Fibroblast of gingiva (primary cell): ENCODE measurements at regions not wholly inside any gene's neighbourhood (a gene's known extent, or its start where the extent isn't known, plus 50 kb on each side); places are given as distances from the start of the nearest gene placed in this dataset.

Source experiments
- DNase-seq: peaks from one replicate; pipeline ENCODE4 v3.0.0-alpha.2; 2011; ENCODE audit warnings: low read depth

DNA sequence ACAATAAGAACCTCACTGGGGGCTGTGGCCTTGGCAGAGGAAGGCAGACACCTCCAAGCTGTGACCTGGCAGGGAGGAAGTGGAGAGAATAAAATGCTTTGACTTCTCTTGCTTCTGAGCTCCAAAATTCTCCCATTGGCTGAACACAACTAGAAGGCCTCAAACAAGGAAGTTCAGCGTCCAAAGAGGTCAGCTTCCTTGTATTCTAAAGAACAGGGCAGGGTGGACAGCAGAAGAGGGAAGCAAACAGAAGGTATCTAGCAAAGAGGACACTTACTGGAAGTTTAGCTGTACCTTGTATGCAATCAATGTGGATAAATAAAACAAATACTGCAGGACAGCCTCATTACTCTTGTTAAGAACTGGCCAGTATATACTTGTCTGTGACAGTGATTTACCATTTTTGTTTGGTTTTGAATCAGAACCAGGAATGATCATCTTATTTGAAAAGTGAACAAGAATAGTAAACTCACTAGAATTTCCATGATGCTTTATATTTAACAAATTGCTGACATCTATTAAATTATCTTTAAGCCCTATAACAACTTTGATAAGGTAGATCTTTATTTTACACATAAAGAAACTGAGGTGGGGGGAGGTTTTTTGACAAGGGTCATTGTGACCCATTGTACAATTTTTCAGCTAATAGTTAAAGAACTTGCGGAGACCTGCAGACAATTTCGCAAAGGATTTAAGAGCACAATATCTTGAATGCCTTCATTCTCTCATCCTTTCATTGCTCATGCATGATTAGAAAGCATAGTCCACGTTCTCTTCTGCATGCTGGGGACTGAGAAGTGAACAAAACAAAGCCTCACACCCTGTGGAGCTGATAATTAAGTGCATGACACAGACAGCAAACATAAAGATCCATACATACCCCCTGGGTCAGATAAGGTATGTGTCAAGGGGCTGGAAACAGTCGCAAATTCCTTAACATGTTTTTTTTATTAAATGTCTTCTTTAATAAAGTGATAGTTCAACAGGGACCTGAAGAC, 1448.0 kb downstream of the AACS start:
- no peak for DNase-seq

DNA sequence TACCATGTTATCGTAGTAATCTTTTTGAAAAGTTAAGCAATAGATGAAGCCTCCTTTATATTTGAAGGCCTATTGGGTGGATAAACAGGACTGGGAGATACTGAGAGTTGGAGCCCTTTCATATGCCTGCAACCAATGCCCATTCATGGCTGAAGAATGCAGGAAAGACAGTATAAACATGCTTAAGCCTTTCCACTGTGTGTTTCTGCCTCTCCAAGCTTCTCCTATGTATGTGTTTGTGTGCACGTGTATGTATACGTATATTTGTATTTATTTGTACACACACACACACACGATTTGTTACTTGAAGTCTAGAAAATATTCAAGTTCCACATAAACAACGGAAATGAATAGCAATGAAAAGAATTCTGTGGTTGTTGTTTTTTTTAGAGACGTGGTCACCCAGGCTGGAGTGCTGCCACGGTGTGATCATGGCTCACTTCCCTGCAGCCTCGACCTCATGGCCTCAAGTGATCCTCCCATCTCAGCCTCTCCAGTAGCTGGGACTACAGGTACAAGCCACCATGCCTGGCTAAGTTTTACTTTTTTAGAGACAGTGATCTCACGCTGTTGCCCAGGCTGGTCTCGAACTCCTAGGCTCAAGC, 1453.5 kb downstream of the AACS start:
- DNase-seq: peak; percentile 53

DNA sequence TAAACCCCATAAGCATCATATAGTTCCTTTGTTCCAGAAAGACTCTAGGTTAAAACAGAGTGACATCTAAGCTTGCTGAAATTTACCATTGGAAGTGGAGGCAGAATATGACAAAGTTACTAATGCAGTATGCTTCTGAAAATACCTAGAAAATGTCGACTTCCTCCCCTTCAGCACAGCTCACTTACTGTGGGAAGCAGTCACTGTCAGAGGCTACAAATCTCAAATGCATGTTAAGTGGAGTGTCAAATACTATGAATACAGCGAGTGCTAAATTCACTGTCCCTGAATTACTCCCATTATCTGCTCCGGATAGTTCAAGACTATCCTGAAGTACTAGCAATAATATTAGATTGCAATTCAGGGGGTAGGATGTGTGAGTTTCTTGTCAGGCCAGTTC, 1454.6 kb downstream of the AACS start:
- DNase-seq: no peak

DNA sequence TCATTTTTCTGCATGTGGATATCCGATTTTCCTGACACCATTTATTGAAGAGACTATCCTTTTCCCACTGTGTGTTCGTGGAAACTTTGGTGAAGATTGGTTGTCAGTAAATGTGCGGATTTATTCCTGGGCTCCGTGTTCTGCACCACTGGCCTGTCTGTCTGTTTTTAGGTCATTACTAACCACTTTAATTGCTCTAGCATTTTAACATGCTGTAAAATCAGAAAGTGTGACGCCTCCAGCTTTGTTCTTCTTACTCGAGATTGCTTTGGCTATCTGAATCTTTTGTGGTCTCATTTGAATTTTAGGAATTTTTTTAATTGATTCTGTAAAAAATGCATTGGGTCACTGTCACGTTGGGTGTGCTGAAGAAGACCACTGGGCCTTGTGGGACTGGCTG, 1458.7 kb downstream of the AACS start:
- no peak for DNase-seq

DNA sequence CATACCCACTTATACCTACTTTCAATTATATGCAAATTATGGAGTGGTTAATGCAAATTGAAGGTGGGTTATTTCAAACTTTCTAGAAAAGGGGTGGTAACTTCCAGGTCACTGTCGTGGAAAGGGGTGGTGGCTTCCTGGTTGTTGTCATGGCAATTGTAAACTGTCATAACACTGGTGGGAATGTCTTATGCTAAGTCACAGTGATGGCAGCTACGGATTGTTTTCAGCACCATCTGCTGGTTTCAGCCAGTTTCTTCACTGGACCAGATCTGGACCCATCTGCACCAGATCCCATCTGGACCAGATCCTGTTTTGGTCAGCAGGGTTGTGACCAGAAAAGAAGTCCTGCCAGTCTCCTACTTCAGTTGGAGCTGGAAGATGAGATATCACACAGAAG, 1469.3 kb downstream of the AACS start:
- DNase-seq: peak; percentile 64

DNA sequence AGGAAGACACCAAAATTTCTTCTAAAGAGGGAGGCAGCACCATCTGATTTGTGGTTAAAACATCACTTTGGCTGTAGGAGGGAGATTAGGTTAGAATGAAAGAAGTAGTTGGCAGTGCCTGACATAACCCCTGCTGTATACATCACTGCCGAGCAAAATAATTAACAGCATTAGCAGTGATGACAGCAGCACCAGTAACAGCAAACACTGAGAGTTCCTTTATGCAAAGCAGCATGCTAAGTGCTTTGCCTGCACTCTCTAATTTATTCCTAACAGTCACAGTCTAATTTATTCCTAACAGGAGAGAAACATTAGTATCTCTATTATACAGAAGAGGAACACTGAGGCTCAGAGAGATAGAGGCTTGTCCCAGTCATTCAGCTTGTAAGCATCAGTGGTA, 1469.7 kb downstream of the AACS start:
- no peak for DNase-seq

DNA sequence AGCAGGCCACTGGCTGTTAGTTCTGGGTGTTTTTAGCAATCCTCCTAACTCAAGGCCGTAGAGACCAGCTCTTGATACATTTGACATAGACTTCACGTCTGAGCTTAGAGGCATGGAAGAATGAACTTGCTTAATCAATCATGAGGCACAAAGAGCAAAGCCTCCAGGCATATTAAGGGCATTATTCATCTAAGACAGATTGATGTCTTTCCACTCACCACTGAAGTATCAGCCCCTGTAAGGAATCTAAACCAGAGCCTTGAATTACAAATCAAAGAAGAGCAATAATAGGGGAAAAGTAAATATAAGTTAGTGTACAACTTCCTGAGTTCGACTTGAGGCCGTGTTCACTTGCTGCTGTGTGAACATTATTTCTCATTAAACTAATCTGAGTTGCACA, 1470.7 kb downstream of the AACS start:
- DNase-seq: no peak

DNA sequence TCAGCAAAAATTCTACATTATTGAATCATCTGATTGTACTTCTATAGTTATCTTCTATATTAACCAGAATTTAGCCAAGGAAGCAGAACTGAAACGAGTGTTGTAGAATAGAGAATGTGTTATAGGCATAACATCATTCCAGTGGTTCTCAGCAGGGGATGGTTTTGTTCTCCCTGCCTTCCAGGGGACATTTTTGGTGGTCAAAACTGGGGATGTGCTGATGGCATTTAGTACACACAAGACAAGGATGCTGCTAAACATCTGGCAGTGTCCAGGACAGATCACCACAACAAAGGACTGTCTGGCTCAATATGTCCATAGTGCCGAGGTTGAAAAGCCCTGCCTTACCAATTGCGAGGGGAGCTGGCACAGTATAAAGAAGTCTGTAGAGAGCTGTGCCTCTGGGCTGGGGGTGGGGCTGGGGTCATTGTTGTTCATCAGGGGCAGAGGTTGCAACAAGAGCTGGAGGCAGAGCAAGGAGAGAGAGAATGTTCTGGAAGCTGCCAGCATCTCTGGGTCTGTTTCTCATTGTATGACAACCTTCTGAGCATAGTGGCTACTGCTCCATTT, 1472.8 kb downstream of the AACS start:
- DNase-seq: peak; percentile 92

DNA sequence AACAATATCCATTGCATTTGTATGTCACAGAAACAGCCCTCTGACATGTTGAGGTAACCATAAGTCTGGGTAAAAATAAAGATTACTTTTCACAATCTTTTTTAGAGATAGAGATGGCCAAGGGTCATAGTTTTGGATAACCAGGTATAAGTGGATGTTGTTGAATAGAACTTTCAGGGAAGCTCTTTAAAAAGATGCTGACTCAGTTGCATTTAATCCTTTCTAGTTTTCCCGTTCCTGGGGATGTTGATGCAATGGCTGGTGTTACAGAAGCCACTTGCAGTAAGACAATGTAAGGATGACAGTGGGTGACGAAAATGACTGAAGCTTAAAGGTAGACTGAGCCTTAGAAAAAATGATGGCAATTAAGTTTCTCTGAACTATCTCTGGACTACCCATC, 1473.7 kb downstream of the AACS start:
- DNase-seq: no peak

DNA sequence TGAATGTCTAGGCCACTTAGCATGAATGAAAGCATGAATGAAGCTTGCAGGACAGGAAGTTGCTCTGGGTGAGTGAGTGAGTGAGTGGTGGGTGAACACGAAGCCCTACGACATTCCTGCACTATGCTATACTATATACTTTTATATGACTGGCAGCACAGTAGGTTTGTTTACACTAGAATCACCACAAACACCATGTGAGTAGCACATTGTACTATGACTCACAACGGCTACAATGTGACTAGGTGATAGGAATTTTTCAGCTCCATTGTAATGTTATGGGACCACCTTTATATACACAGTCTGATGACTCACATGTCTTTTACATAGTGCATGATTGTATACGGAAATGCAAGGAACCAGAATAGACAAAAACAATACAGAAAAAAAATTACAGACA, 1480.2 kb downstream of the AACS start:
- no peak for DNase-seq

DNA sequence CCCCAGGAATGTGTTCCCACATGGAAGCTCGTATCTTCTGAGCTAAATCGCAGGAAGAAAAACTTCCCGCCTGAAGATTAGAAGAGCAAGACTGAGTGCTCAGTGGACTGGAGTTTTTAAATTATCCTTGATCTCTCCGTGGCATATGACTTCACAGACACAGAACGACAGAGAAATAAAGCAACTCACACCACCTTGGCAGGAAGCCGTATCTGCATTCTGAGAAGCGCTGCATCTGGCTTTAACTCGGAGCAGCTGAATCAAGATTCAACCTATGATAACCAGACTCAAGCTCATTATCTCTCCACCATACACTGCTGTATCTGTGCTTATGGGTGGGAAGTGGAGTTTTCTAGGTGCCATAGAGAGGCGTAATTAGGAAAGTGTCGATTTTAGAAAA, 1482.7 kb downstream of the AACS start:
- DNase-seq: peak; percentile 57

DNA sequence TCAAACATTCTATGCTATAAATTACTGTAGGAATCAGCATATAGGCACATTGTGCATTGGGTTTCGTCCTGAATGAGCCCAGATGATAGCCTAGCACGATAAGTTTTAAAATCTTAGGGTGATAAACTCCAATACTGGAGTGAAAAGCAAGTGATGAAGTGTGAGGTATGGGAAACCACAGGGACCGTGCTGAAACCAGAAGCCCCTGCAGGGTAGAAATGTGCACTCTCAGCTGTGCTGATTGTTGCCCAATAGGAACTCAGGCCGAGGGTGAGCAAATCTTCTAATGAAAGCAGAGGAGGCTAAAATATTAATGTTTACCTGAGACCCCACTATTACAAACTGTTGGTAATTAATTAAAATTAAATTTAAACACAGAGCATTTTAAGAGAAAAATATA, 1486.6 kb downstream of the AACS start:
- no peak for DNase-seq

DNA sequence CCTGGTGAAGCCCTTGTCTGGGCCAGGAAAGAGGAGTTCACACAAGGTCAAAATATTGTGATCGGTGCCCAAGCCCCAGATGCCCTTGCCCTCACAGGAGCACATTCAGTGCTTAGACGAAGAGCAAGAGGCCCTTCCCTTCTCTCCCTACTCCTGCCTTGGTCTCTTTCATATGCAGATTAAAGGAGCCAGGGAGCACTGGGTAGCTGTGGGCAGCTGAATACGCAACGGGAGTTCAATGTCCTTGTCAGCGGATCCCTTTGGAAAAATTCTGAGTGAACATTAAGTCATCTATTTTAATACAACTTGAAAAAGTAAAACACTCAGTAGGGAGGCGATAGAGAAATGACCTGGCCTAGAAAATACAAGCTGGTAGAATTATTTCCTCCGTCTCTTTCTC, 1489.4 kb downstream of the AACS start:
- DNase-seq: no peak

DNA sequence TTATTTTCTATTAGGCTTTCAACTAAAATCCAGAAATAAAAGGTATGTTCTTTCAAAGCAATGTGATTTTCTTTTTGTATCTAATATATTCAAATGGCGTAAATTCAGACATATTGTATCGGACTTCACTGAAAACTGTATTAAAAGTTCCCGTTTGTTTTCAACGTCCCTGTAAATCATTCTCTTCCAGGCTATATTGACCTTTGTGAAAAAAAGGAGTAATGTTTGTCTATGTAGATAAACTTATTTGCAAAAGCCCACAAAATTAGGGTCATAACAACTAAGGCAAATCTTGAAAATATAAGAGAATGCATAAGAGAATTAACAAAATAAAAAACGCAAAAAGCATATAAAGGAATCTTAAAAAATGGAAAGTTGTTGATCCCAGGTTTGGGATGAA, 1492.4 kb downstream of the AACS start:
- DNase-seq: no peak

DNA sequence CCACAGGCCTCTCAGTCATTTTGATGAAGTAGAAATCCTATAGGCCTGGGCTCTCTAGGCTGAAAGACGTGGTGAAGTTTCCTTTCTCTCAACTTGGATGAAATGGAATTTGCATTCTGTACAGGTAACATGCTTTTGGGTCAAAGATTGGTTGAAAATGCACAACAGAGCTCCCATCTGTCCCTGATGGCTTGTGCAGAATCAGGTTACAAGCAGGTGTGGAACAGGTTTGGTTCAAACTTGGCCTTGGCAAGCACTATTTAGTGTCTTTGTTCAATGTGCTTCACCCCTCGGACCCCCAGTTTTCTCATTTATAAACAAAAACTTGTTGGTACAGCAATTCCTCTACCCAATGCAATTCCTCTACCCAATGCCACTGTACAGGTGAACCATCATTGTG, 1493.0 kb downstream of the AACS start:
- no peak for DNase-seq

DNA sequence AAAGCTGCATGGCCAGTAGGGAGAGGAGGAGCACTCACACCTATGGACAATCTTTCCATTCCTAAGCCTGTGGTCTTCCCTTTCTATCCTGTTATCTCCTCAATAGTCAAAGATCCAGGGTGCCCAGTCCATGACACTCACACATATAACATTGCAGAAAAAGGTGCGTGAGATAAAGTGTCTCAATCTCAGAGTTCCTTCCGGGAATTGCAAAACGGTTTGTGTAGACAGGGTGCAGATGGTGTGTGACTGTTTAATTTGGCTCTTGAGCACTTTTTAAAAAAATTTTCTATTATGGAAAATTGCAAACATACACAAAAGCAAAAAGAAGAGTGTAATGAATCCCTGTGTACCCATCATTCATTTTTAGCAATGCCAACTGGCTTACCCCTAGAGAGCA, 1493.6 kb downstream of the AACS start:
- peak; percentile 6 for DNase-seq

DNA sequence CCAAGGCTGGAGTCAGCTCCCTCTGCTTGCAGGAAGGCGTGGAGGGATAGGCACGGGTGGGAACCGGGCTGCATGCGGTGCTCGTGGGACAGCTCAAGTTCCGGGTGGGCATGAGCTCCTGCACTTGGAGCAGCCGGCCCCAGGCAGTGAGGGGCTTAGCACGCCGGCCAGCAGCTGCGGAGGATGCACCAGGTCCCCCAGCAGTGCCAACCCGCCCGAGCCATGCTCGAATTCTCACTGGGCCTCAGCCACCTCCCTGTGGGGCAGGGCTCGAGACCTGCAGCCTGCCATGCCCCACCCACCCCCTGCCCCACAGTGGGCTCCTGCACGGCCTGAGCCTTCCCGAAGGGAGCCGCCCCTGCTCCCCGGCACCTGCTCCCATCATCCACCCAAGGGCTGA, 1501.8 kb downstream of the AACS start:
- no peak for DNase-seq

DNA sequence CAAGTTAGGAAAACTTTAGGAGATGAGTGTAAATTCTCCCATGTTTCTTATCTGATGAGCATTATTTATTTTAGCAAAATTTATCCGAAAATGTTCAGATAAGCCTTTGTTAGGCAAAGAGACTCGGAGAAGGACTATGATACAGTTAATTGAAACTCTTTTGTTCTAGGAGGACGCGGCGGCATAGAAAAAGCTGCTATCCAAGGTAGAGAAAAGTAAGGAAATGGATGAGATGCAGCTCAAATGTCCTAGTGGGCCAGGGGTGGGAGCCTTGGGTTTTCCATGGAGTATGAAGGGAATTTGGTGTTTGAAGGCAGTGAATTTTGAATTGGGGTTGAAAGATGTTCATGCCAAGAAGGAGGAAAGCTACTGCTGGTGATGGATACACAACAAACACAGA, 1504.5 kb downstream of the AACS start:
- no peak for DNase-seq

DNA sequence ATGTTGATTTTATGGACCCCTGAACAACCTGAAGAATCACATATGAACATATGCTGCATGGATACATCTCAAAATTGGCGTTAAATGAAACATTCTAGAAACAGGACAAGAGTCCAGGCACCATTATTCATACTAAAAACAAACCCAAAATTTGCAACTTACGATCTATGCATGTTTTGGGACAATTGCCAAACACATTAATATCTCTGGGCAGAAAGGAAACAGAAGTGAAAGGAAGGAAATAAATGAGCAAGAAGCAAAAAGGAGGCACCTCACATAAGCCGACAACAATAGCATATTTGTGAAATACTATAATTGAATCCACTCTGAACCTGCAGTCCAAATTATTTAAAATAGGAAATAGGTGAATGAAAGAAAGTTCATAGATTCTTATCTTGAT, 1505.3 kb downstream of the AACS start:
- no peak for DNase-seq

DNA sequence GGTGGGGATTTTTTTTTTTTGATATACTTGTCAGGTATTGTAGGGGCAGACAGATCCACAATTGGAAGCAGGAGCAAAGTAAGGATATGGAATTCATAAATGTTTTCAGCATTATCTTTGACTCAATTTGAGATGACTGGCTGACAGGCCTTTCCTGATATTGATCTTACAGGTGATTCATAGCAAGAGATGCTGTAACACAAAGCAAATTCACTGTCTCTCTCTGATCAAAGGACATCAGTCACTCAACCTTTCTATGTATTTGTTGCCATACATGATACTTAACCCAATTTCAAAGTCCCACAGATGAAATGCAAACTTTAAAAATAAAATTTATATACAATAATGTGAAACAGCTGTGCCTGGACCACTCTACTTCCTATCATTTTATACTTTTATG, 1506.9 kb downstream of the AACS start:
- DNase-seq: no peak

DNA sequence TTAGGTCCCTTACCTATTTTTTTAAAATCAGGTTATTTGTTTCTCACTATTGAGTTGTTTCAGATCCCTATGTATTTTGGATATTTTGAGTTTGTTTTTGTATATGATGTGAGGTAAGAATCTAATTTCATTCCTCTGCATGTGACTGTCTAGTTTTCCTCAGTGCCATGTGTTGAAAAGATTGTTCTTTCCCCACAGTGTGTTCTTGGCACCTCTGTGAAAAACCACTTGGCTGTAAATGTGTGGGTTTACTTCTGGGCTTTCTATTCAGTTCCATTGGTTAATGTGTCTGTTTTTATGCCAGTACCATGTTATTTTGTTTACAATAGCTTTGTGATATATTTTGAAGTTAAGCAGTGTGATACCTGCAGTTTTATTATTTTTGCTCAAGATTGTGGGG, 1516.4 kb downstream of the AACS start:
- no peak for DNase-seq

DNA sequence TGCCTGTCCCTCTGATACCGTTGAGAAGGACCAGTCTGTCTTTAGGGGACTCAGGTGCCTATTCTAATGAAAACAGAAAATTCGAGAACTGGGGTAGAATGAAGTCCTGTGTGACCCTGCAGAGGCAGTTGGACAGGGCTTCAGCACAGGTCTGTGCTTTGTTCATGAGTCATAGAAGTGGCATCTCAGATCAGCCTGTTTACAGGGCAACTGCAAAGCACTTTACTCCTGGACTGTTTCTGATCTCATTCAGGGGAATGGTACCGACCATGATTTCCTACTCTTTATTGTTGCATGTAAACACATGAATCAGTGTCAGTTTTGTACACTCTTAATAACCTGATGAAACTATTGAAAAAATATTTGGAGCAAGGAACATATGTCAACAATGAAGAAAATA, 1517.0 kb downstream of the AACS start:
- DNase-seq: no peak

DNA sequence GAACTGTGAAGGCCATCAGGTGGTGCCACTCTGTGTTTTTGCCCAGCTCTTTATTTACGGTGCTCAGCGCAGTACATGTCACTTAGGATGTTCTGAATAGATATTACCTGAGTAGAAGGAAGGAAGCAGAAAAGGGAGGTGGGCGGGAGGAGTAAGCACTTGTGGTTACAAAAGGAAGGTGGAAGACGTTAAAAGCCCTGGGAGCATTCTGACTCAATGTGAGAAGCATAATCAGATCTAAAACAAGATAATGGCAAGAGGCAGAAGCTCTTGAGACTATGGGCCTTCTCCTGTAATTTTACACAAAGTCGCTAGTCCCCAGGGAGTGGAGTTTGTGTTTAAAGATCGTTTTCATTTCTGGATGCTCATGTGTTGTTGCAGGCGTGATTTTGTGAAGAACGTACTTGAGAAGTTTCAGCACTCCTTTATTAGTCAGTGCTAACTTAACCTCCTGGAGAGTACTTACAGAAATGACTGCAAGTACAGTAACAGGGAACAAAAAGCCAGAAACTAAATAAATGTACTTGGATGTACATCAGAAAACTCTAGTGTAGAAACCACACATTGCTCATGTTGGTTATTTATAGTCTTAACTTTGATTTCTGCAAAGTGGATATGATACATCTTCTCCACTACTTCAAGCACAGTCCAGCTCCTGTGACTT, 1523.5 kb downstream of the AACS start:
- DNase-seq: peak; percentile 84
